HG02938 (cell line): ENCODE measurements at regions not wholly inside any gene's neighbourhood (a gene's known extent, or its start where the extent isn't known, plus 50 kb on each side); places are given as distances from the start of the nearest gene placed in this dataset.

Experiments
- ATAC-seq: cut with Tn5 transposase; IDR thresholded peaks from one replicate; pipeline ENCODE4 v1.9.1; 2021; ENCODE audit warnings: mild to moderate bottlenecking, moderate library complexity; ENCODE audit not compliant: unreplicated experiment

DNA sequence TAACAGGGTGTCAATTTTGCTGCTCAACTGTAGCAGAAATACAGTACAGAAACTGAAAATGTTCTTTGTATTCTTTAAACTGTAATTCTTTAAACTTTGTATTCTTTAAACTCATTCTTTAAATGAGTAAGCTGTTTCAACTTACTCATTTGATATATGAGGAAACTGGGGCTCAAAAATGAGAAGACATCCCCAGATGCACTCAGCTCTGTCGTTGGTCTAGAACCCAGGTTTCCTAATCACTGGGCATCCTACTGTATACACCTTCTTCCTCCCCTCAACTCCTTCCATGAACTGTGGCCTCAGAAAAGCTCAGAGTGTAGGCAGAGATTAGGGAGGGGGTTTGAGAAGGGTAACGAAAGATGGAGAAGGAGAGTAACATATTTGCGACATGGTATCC, 136.5 kb upstream of the MAST4 start:
- no peak for ATAC-seq

DNA sequence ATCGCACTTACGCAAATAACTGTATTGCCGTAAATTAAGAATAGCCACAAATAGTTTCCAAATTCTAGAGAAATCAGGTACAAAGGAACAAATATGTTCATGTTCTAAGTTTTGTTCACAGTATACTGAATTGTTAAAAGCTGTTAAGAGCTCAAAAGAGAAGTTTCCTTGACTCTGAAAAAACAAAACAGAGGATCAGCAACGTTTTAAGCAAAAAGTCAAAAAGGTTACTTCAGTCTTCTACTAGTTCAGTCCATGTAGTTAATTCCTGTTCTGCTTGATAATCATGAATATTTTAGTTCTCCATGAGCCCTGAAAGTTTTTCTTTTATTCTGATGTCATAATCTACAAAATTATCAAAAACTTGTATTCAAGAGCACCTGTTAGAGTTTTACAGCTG, 128.6 kb upstream of the MAST4 start:
- no peak for ATAC-seq

DNA sequence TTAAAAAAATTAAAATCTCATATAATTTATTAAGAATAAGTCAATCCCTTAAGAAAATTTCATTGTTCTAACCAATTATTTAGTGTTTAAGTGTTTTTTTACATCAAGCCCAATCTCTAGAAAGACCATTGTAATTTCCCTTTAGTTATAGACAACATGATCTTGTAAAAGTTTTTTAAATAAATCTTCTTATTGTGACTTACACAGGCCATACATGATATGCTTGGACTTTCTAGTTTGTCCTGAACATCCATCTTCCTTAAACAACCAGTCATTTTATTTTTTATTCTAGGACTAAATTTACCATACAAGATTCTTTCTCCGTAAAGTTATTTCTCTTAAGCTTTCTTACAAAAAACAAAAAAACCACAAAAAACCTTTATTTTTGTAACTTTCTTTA, 126.5 kb upstream of the MAST4 start:
- ATAC-seq = no peak

- ATAC-seq = no peak
These were observed 124.2 kb upstream of the MAST4 start for GRCh38 chr5:66472010-66472409.

DNA sequence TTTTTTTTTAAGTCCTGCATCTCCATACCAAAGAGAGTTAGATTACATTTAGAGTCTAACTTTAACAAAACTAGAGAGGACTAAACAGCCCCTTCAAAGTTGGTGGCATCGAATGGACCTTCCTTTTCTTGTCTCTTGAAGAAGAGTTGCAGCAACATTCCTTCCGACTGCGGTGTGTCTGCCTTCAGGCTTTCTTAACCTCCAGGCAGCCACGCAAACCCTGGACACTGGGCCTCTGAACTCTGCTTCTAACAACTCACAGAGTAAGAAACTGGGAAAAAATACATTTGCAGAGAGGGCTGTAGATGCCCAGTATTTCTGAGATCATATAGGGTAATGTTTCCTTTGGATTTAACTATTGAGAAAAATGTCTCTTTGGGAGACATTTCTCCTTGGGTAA, 120.5 kb upstream of the MAST4 start:
- ATAC-seq = no peak

DNA sequence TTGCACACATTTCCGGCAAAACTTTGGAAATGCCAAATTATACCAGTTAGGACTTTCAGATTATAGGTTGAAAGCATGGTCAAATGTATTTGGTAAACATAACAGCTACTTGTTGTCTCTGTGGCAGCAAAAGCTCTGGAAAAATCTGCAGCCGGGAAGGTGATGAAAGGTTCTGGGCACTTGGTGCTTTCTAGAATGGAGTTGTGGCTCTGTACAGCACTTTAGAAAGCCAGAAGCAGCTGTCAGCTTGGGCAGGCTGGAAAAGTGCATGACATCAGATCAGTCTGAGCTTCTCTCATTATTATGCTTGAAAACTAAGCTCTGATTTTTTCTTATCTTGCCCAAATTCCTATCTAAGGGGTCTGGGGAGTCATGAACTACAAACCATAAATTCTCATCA, 118.6 kb upstream of the MAST4 start:
- no peak for ATAC-seq

GRCh38 chr5:66494437-66494836, 101.8 kb upstream of the MAST4 start:
- no peak for ATAC-seq

GRCh38 chr5:66498791-66499207, 97.4 kb upstream of the MAST4 start:
- ATAC-seq = no peak

- no peak for ATAC-seq
These were observed 92.9 kb upstream of the MAST4 start for GRCh38 chr5:66503203-66503789.

DNA sequence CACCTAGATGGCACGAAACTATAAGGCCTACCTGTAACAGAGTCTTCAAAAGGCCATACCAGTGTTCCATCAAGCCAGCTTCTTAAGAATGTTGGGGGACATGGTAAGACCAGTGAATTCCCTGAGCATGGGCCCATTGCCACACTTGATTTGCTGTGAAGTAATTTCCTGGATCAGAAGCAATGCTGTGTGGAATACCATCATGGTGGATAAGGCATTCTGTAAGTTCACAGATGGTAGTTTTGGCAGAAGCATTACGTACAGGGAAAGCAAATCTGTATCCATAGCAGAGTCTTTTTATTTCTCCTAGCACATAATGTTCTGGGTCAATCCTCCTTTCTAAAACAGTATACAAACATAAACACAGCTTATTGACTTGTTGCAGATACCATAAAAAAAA, 89.1 kb upstream of the MAST4 start:
- ATAC-seq = no peak

DNA sequence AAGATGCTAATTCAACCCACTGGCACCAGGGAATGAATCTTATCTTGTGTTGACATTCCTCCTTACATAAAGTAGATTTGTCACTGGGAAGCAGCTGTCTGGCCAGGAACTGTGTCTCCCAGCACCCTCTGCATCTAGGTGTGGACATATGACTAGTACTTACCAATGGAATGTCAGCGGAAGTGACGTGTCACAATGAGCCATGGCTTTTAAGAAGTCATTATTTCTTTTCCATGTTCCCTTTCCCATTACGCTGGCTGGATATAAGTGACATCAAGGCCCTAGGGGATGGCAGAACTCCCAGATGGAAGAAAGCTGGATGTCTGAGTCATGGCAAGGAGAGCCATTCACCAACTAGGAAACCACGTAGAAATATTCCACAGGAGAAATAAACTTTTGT, 84.7 kb upstream of the MAST4 start:
- no peak for ATAC-seq

DNA sequence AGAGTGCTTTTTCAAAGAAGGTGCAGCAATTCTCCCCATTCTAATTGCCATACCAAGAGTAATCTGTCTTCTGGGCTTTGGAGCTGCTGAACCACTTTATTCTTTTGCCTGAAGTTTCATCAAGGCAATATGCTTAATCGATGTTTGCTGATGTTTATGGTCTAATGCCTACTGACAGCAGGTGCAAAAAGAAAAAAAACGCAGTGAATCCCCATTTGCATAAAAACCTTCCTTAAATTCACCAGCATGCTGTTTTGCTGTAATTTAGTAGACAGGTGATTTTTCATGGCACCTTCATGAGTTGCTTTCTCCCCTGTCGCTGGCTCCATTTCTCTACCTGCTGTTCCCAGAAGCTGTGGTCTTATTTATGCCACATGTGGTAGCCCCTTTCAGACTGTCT, 83.1 kb upstream of the MAST4 start:
- no peak for ATAC-seq

- no peak for ATAC-seq
These were observed 81.0 kb upstream of the MAST4 start for GRCh38 chr5:66515209-66515608.

- ATAC-seq = no peak
These were observed 79.6 kb upstream of the MAST4 start for GRCh38 chr5:66516550-66516949.

DNA sequence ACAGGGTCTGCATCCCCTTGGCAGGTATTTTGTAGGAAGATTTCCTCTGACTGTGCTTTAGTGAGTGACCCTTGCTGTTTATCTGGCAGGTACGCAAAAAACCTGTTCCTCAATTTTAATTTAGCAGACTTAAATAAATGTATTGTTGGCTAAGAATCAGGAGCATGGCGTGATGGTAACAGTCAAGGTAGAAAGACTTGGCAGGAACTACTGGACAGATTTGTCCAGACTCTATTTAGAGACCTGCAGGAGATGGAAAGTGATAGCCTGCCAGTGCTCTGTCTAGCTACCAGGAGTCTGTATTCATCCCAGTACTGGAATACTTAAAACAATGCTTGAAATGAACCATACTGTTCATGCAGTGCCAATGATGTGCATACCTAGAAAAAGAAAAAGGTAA, 78.8 kb upstream of the MAST4 start:
- no peak for ATAC-seq

DNA sequence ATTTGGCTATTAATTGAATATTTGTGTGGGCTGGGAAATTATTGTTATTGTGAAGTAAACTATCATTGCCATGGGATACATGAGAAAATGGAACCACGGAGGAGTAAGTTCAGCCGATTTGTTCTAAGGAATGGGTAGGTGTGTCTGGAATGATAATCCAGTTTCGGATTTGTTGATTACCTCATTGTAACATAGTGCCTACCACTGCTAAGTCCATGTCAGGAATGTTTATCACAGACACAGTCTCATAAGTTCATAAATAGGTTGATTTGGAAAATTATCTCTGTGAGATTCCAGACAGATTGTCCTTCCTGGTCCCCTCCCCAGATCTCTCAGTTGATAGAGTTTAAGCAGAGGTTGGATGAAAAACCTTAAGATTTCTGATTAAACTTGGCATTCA, 78.1 kb upstream of the MAST4 start:
- no peak for ATAC-seq

DNA sequence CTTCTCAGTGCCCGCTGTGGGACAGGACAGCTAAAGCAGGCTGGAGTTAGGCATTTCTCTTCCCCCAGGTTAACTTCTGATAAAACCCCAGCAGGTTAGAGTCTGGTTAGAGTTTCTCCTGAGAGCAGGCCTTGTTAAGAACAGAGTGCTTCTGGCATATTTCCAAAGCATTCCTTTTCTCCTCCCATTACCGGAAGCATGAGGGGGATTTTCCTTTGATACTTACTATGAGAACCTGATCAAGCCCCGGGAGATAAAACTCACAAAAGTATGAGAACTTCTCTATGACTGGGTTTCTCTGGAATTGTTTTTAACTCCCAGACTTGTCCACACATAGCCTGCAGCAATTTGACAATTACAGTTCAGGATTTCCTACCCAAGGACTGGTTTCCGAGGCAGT, 77.4 kb upstream of the MAST4 start:
- ATAC-seq = no peak

- ATAC-seq = no peak
These were observed 76.6 kb upstream of the MAST4 start for GRCh38 chr5:66519626-66520025.

GRCh38 chr5:66520854-66521253, 75.3 kb upstream of the MAST4 start:
- no peak for ATAC-seq

DNA sequence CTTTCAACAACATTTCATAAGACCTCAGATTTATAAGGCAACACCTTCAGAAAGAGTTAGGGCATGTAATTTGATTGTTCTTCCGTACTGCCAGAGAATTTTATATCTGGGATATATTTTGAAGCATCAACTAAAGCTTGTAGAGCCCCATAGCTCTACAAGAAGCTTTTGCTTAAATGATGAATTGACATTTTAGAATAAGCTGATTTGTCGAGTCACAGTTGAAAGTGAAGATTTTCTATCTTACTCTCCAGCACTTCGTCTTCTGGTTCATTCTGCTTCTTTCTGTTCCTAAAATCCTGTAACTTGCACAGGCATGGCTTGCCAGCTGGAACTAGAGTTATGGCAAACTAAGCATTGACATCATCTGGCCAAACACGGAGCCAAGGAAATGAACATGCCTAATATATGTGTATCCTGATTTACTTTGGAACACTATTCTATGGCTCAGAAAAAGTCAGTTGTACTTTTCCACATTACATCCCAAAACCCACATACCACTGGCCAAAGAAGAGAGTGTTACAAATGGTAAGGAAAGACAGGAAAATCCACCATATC, 68.6 kb upstream of the MAST4 start:
- ATAC-seq = no peak

- ATAC-seq = no peak
These were observed 67.0 kb upstream of the MAST4 start for GRCh38 chr5:66529182-66529581.

DNA sequence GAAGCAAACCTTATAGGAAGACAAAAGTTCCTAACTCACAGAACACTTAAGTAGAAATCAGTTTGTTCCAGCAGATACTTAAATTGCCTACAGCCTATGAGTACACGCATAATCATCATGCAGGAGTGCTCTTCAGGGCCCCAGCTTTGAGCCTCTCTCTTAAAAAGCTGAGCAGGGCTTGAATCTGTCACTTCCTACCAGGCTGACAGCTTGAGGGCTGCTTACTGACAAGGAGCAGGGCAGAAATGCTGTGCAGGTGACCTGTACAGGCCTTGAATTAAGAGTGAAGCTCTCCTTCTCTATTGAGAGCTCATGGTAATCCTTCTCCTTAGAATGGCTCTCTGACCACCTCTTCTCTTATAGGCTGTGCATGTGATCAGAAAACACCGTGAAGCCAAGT, 66.5 kb upstream of the MAST4 start:
- ATAC-seq = no peak

- no peak for ATAC-seq
These were observed 58.1 kb upstream of the MAST4 start for GRCh38 chr5:66538126-66538525.
